HepG2 (cell line): ENCODE measurements at regions not wholly inside any gene's neighbourhood (a gene's known extent, or its start where the extent isn't known, plus 50 kb on each side); places are given as distances from the start of the nearest gene placed in this dataset.

Source experiments
- CCAR2 ChIP-seq: fragments of 200-400 bp; formaldehyde crosslinking; optimal IDR thresholded peaks from 2 replicates; pipeline ENCODE3; 2018; ENCODE audit warnings: low read depth, mild to moderate bottlenecking, low read length, moderate library complexity
- CREM ChIP-seq, 2 experiments: sonication (generic) in 1 of 2; formaldehyde crosslinking in 1 of 2; IDR thresholded peaks; 2 replicates each; pipeline versions ENCODE4 v1.4.0 to v1.6.1; 2016 to 2020; ENCODE audit warnings: antibody characterized with exemption in 1 of 2, mild to moderate bottlenecking in 1 of 2, missing genetic modification reagents in 1 of 2
- CTCF ChIP-seq: sonication (generic); formaldehyde crosslinking; IDR thresholded peaks from 2 replicates; pipeline ENCODE4 v1.5.0; 2020; ENCODE audit warnings: mild to moderate bottlenecking, missing genetic modification reagents, moderate library complexity
- FOXC1 ChIP-seq: sonication (generic); formaldehyde crosslinking; IDR thresholded peaks from 2 replicates; pipeline ENCODE4 v1.8.0; 2022; ENCODE audit warnings: mild to moderate bottlenecking, missing genetic modification reagents, borderline replicate concordance
- HOXD1 ChIP-seq: sonication (generic); formaldehyde crosslinking; IDR thresholded peaks from 2 replicates; pipeline ENCODE4 v1.5.0; 2020; ENCODE audit warnings: missing genetic modification reagents
- KLF6 ChIP-seq: IDR thresholded peaks from 2 replicates; pipeline ENCODE4 v1.8.0; 2016; ENCODE audit warnings: missing biosample characterization, missing genetic modification reagents
- MEF2D ChIP-seq: sonication (generic); formaldehyde crosslinking; IDR thresholded peaks from 2 replicates; pipeline ENCODE4 v1.5.1; 2020; ENCODE audit warnings: mild to moderate bottlenecking, missing genetic modification reagents
- NFE2L1 ChIP-seq: sonication (generic); formaldehyde crosslinking; IDR thresholded peaks from 2 replicates; pipeline ENCODE4 v1.4.0; 2020; ENCODE audit warnings: missing genetic modification reagents, mild to moderate bottlenecking, borderline replicate concordance
- ZNF530 ChIP-seq: sonication (generic); formaldehyde crosslinking; IDR thresholded peaks from 2 replicates; pipeline ENCODE4 v1.5.0; 2020; ENCODE audit warnings: low read depth, mild to moderate bottlenecking, missing genetic modification reagents
- ZNF670 ChIP-seq: sonication (generic); formaldehyde crosslinking; IDR thresholded peaks from 2 replicates; pipeline ENCODE4 v1.8.0; 2022; ENCODE audit warnings: mild to moderate bottlenecking, missing genetic modification reagents, borderline replicate concordance
- ZNF766 ChIP-seq: sonication (generic); formaldehyde crosslinking; IDR thresholded peaks from 2 replicates; pipeline ENCODE4 v1.5.0; 2020; ENCODE audit warnings: missing genetic modification reagents, borderline replicate concordance
- TF ChIP-seq, protein P1 (sequence below): IDR thresholded peaks from 2 replicates; pipeline ENCODE4 v1.6.1; 2012; ENCODE audit warnings: low read length, improper control_type of control experiment
- TF ChIP-seq, protein P2 (sequence below): sonication (generic); formaldehyde crosslinking; IDR thresholded peaks from 2 replicates; pipeline ENCODE4 v1.8.0; 2022; ENCODE audit warnings: missing genetic modification reagents, low read depth, mild to moderate bottlenecking, borderline replicate concordance
- TF ChIP-seq, protein P3 (sequence below), 2 experiments: fragments of 450-650 bp in 1 of 2; sonication (generic) in 1 of 2; formaldehyde crosslinking; IDR thresholded peaks; 2 replicates each; pipeline versions ENCODE4 v1.5.0 to v1.8.0; 2020 to 2022; ENCODE audit warnings: mild to moderate bottlenecking in 1 of 2, missing genetic modification reagents in 1 of 2
- TF ChIP-seq, protein P4 (sequence below): sonication (generic); formaldehyde crosslinking; IDR thresholded peaks from 2 replicates; pipeline ENCODE4 v1.8.0; 2022; ENCODE audit warnings: mild to moderate bottlenecking, missing genetic modification reagents, borderline replicate concordance
- TF ChIP-seq, protein P5 (sequence below): sonication (generic); formaldehyde crosslinking; IDR thresholded peaks from 2 replicates; pipeline ENCODE4 v1.8.0; 2022; ENCODE audit warnings: mild to moderate bottlenecking, missing genetic modification reagents, moderate library complexity
- TF ChIP-seq, protein P6 (sequence below): sonication (generic); formaldehyde crosslinking; IDR thresholded peaks from 2 replicates; pipeline ENCODE4 v1.5.1; 2020; ENCODE audit warnings: missing genetic modification reagents, mild to moderate bottlenecking, borderline replicate concordance

- TF ChIP-seq CCAR2: no peak
- TF ChIP-seq, protein P1, sequence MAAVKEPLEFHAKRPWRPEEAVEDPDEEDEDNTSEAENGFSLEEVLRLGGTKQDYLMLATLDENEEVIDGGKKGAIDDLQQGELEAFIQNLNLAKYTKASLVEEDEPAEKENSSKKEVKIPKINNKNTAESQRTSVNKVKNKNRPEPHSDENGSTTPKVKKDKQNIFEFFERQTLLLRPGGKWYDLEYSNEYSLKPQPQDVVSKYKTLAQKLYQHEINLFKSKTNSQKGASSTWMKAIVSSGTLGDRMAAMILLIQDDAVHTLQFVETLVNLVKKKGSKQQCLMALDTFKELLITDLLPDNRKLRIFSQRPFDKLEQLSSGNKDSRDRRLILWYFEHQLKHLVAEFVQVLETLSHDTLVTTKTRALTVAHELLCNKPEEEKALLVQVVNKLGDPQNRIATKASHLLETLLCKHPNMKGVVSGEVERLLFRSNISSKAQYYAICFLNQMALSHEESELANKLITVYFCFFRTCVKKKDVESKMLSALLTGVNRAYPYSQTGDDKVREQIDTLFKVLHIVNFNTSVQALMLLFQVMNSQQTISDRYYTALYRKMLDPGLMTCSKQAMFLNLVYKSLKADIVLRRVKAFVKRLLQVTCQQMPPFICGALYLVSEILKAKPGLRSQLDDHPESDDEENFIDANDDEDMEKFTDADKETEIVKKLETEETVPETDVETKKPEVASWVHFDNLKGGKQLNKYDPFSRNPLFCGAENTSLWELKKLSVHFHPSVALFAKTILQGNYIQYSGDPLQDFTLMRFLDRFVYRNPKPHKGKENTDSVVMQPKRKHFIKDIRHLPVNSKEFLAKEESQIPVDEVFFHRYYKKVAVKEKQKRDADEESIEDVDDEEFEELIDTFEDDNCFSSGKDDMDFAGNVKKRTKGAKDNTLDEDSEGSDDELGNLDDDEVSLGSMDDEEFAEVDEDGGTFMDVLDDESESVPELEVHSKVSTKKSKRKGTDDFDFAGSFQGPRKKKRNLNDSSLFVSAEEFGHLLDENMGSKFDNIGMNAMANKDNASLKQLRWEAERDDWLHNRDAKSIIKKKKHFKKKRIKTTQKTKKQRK: no peak
- TF ChIP-seq, protein P2, sequence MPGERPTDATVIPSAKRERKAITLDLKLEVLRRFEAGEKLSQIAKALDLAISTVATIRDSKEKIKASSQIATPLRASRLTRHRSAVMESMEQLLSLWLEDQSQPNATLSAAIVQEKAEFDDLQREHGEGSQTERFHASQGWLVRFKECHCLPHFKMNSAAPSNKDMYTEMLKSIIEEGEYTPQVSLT (CRISPR knock-in tag): no peak
- TF ChIP-seq, protein P3, sequence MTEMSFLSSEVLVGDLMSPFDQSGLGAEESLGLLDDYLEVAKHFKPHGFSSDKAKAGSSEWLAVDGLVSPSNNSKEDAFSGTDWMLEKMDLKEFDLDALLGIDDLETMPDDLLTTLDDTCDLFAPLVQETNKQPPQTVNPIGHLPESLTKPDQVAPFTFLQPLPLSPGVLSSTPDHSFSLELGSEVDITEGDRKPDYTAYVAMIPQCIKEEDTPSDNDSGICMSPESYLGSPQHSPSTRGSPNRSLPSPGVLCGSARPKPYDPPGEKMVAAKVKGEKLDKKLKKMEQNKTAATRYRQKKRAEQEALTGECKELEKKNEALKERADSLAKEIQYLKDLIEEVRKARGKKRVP (CRISPR knock-in tag; IDR thresholded peaks at IDR 0.05): no peak
- TF ChIP-seq, protein P4, sequence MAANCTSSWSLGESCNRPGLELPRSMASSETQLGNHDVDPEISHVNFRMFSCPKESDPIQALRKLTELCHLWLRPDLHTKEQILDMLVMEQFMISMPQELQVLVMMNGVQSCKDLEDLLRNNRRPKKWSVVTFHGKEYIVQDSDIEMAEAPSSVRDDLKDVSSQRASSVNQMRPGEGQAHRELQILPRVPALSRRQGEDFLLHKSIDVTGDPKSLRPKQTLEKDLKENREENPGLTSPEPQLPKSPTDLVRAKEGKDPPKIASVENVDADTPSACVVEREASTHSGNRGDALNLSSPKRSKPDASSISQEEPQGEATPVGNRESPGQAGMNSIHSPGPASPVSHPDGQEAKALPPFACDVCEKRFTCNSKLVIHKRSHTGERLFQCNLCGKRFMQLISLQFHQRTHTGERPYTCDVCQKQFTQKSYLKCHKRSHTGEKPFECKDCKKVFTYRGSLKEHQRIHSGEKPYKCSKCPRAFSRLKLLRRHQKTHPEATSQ: no peak
- no peak for TF ChIP-seq CREM (IDR thresholded peaks at IDR 0.05)
- no peak for TF ChIP-seq CREM (CRISPR knock-in tag; IDR thresholded peaks at IDR 0.05)
- TF ChIP-seq FOXC1: no peak
- no peak for TF ChIP-seq ZNF766 (CRISPR knock-in tag)
- TF ChIP-seq KLF6 (CRISPR knock-in tag): no peak
- no peak for TF ChIP-seq ZNF530 (CRISPR knock-in tag)
- TF ChIP-seq, protein P5, sequence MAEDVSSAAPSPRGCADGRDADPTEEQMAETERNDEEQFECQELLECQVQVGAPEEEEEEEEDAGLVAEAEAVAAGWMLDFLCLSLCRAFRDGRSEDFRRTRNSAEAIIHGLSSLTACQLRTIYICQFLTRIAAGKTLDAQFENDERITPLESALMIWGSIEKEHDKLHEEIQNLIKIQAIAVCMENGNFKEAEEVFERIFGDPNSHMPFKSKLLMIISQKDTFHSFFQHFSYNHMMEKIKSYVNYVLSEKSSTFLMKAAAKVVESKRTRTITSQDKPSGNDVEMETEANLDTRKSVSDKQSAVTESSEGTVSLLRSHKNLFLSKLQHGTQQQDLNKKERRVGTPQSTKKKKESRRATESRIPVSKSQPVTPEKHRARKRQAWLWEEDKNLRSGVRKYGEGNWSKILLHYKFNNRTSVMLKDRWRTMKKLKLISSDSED (CRISPR knock-in tag): no peak
- no peak for TF ChIP-seq HOXD1 (CRISPR knock-in tag)
- no peak for TF ChIP-seq ZNF670
- TF ChIP-seq MEF2D: no peak
- TF ChIP-seq, protein P6, sequence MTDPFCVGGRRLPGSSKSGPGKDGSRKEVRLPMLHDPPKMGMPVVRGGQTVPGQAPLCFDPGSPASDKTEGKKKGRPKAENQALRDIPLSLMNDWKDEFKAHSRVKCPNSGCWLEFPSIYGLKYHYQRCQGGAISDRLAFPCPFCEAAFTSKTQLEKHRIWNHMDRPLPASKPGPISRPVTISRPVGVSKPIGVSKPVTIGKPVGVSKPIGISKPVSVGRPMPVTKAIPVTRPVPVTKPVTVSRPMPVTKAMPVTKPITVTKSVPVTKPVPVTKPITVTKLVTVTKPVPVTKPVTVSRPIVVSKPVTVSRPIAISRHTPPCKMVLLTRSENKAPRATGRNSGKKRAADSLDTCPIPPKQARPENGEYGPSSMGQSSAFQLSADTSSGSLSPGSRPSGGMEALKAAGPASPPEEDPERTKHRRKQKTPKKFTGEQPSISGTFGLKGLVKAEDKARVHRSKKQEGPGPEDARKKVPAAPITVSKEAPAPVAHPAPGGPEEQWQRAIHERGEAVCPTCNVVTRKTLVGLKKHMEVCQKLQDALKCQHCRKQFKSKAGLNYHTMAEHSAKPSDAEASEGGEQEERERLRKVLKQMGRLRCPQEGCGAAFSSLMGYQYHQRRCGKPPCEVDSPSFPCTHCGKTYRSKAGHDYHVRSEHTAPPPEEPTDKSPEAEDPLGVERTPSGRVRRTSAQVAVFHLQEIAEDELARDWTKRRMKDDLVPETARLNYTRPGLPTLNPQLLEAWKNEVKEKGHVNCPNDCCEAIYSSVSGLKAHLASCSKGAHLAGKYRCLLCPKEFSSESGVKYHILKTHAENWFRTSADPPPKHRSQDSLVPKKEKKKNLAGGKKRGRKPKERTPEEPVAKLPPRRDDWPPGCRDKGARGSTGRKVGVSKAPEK (CRISPR knock-in tag): no peak
- TF ChIP-seq NFE2L1 (CRISPR knock-in tag): no peak
- TF ChIP-seq CTCF: no peak
Observed at GRCh38 chr3:148254402-148254801, 443.3 kb upstream of the AGTR1 start (continued).
